IPS DF 4.7 (cell line): ENCODE measurements at regions not wholly inside any gene's neighbourhood (a gene's known extent, or its start where the extent isn't known, plus 50 kb on each side); places are given as distances from the start of the nearest gene placed in this dataset.
A peak's percentile ranks its signal among the peaks of the same experiment; 100 is the strongest.

ENCODE experiments used
- DNase-seq: peaks from one replicate; pipeline ENCODE4 v3.0.0-alpha.2; 2013; ENCODE audit warnings: low spot score; ENCODE audit errors: extremely low read depth

DNA sequence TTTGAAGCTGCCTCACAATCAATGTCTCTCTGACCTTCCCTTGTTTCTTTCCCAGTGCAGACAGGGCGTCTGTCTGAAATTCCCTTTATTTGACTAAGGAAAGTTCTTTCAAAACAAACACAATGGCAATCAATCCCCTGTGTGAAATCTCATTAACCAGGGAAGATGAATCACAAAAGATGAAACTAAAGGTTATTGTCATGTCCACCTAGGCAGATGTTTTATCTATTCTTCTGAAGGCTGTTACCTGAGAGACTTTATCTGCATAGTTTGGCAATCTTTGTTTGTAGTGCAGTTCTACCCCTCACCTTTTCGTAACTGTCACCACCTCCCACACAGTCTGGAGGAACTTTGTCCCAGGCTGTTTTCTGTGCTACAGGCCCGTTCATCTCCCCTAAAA lies 217.5 kb upstream of the RIOK2 start:
- DNase-seq = peak; percentile 80

- no peak for DNase-seq
Measured at GRCh38 chr5:97405941-97406340, 222.9 kb upstream of the RIOK2 start.

GRCh38 chr5:97406946-97407676 lies 224.1 kb upstream of the RIOK2 start:
- DNase-seq = no peak

GRCh38 chr5:97408331-97408730 lies 225.3 kb upstream of the RIOK2 start:
- DNase-seq = no peak

DNA sequence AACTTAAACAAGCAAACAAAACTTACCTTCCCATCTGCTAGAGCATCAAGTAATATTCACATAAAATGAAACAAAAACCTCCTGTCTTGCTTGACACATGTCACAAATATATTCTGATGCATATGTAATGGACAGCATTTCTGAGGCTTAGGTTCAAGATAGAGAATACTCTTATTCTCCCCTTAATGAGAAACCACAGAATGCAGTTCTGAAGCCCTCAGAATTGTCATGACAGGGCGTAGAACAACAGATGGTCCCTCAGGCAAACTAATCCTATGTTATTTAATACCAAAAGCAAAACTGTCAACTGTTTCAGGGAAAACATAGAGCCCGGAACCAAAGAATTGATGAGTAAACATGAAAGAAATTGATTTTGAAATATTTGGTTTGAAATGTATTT lies 229.9 kb upstream of the RIOK2 start:
- DNase-seq = no peak

GRCh38 chr5:97417986-97418385 lies 234.9 kb upstream of the RIOK2 start:
- DNase-seq = no peak

DNA sequence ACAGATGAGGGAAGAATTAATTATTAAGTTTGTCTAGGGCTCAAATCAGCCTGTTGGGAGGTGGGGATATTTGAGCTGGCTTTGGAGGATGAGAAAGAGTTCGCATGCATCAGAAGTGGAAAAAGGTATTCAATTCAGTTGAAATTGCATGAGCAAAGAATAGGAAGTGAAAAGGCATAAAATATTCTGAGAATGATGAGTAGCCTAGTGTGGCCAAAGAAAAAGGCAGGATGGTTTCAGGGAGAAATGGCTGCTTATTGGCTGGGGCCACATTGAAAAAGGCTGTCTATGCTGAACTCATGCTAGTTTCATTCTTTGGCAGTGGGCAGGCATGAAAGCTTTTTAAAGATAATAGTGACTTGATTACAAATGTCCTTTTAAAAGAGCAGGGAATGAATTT lies 235.4 kb upstream of the RIOK2 start:
- DNase-seq = no peak

- no peak for DNase-seq
Measured at GRCh38 chr5:97420646-97421045, 237.6 kb upstream of the RIOK2 start.

DNA sequence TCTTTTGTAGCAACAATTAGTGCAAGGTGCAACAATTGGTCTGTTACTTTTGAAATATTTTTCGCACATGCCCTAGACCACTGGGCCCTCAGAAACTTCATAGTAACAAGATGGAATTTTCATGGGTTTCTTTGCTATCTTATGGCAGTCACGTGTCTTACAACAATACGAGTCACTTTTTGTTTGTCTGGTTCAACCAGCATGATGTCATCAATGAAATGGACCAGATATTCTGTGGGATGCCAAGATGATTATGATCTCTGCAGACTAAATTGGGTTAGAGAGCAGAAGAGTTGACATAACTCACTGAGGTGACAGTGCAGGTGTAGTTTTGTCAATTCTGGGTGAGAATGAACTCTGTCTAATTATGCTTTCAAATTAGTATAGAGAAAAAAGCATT lies 239.6 kb upstream of the RIOK2 start:
- DNase-seq = no peak

GRCh38 chr5:97425511-97425910 lies 242.5 kb upstream of the RIOK2 start:
- no peak for DNase-seq

DNA sequence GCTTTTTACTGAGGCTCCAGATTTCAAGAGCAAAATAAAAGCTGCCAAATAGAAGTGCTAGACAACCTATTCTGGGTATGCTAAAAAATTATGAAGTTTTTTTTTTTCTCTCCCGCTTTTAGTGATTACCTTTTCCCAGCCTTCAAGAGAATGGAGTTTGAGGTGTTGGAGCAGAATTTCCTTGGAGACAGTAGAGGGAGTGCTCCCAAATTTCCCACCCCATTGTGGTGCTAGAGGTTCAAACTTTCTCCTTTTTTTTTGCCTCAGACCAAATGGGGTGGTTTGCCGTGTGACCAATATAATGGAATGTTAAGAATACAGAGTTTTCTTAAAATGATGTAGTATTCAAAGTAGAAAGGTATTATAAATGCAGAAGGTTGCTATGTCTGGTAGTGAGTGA lies 244.2 kb upstream of the RIOK2 start:
- DNase-seq = no peak

GRCh38 chr5:97434021-97434420 lies 251.0 kb upstream of the RIOK2 start:
- DNase-seq = no peak

DNA sequence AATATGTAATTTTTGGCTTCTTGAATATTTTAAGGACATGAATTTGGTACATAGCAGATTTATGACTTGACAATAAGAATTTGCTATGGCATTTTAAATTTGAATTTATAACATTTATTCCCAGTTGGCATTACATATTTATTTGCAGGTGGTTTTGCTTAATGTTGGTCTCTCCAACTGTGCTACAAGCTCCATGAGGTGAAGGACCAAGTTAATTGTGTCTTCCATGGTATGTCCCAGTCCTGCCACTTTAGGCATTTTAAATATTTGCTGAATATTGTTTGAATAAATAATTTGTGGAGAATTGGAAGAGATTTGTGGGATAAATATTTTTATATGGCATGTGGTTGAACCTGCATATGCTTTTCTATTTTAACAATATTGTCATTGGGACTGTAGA lies 253.4 kb upstream of the RIOK2 start:
- DNase-seq = no peak

GRCh38 chr5:97443740-97444139 lies 260.7 kb upstream of the RIOK2 start:
- DNase-seq = no peak

- no peak for DNase-seq
Measured at GRCh38 chr5:97449172-97449571, 266.1 kb upstream of the RIOK2 start.

GRCh38 chr5:97452646-97453045 lies 269.6 kb upstream of the RIOK2 start:
- no peak for DNase-seq

- DNase-seq = no peak
Measured at GRCh38 chr5:97453263-97453662, 270.2 kb upstream of the RIOK2 start.

GRCh38 chr5:97454015-97454414 lies 271.0 kb upstream of the RIOK2 start:
- DNase-seq = no peak

GRCh38 chr5:97455996-97456395 lies 272.9 kb upstream of the RIOK2 start:
- no peak for DNase-seq

DNA sequence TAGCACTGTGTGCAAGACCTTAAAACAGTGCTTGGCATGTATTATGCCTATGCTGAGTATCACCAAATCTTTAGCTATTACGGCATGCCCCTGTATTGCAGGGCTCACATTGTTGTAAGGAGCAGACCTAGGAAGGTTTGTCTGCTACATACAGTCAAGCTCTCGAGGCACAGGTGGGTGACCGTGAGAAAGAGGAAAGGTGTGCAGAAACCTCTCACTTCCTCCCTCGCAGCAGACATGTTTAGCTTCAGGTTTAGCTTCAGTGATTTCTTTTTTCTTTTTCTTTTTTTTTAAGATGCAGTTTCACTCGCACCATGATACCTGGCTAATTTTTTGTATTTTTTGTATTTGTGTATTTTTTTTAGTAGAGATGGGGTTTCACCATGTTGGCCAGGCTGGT lies 275.8 kb upstream of the RIOK2 start:
- no peak for DNase-seq

GRCh38 chr5:97471951-97472350 lies 288.9 kb upstream of the RIOK2 start:
- no peak for DNase-seq

DNA sequence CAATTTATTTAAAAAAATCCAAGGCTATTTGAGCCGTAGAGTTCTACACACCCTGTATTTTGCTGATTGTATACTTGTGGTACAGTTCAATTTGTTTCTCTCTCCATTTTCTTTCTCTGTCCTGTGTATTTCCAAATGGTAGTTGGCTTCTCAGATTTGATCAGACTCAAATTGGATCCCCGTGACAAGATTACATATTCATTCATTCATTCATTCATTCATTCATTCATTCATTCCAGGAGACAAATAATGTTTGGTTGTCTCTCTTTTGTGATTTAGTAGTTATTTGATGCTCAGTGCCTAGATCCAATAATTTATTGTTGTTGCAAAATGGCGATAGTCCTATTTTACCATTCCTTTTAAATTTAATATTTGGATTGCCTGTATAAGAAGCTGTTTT lies 292.8 kb upstream of the RIOK2 start:
- no peak for DNase-seq

DNA sequence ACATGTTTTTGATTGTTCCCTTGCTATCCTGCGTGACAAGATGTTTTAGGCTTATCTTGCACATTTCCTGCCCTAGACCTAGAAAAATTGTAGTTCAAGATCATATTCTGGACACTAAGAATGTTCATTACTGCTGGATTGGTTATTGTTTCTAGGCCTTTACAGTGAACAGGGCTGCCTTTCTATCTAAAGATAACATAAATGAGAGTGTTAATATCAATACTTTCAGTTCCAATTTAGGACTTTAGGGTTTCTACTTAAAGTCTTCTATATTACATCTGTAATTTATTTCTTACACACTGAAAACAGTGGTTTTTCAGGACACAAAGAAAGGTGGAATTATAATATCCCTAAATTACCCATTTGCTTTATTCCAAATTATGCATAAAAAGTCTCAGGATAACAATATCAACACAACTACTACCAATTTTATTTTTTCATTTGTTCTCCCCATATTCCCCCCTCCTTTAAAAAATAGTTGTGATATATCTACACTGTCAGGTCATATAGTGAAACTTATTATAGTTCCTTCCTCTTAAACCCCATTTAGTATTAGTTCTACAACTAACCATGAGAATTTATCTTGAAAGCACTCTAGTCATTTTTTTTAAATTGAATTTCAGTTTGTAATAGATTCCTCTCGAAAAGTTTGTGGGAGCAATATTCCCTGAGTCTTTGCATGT lies 293.9 kb upstream of the RIOK2 start:
- no peak for DNase-seq
